T-helper 17 cell (primary cell): ENCODE measurements at regions not wholly inside any gene's neighbourhood (a gene's known extent, or its start where the extent isn't known, plus 50 kb on each side); places are given as distances from the start of the nearest gene placed in this dataset.

Source experiments
- ATAC-seq: fragments of 150-1000 bp; cut with Tn5 transposase; 2 replicates; pipeline ENCODE4 v1.10.0; 2021; ENCODE audit warnings: mild to moderate bottlenecking, moderate library complexity
- DNase-seq, 3 donors: peaks; one replicate each; pipeline versions ENCODE4 v3.0.0 to v3.0.0-alpha.2; 2020 to 2021
- H3K9me3 ChIP-seq: one replicate; pipeline ENCODE4 v1.7.0; 2013; ENCODE audit warnings: low read length, mild to moderate bottlenecking; ENCODE audit not compliant: control insufficient read depth, poor library complexity, severe bottlenecking
- H3K27ac Mint-ChIP-seq: one replicate; pipeline ENCODE4 v1.8.0; 2022; ENCODE audit warnings: mild to moderate bottlenecking, moderate library complexity, mixed read lengths
- H3K27me3 Mint-ChIP-seq: one replicate; pipeline ENCODE4 v1.8.0; 2022; ENCODE audit warnings: mixed read lengths
- H3K36me3 Mint-ChIP-seq: one replicate; pipeline ENCODE4 v1.8.0; 2022; ENCODE audit warnings: low read depth, mixed read lengths
- H3K4me1 Mint-ChIP-seq: one replicate; pipeline ENCODE4 v1.8.0; 2022; ENCODE audit warnings: mild to moderate bottlenecking, mixed read lengths
- H3K4me3 Mint-ChIP-seq: one replicate; pipeline ENCODE4 v1.8.0; 2022; ENCODE audit warnings: mild to moderate bottlenecking, moderate library complexity, mixed read lengths

DNA sequence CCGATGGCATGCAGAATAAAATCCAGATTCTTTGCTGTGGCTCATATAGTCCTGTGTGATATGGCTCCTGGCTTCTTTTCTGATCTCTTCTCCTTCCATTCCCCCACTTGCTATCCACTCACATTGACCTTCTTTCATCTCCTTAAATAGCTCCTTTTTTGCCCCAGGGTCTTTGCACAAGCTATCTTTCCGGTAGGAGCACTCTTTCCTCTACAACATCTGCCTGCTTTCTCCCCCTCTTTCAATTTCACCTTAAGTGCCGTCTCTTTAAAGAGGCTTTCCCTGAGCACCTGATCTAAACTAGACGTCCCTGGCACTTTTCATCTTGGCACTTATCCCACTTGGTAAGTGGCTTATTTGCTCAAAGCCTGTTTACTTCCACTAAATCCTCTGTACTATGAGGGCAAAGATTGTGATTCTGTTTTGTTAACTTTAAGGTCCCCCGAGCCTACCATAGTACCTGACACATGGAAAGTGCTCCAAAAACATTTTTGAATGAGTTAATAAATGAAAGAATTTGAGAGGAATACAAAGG, 323.3 kb upstream of the TLE3 start:
- DNase-seq (no peak), ATAC-seq (no peak)
- Mint-ChIP-seq H3K27me3 (peaks cover 34% of the 10 kb centered on the region), H3K27ac (no peak overlapping the region), H3K4me3 (no peak overlapping the region), H3K4me1 (peaks cover 21% of the 10 kb centered on the region), H3K36me3 (peaks cover 2% of the 10 kb centered on the region)
- no peaks in the 10 kb centered on the region for H3K9me3 ChIP-seq

DNA sequence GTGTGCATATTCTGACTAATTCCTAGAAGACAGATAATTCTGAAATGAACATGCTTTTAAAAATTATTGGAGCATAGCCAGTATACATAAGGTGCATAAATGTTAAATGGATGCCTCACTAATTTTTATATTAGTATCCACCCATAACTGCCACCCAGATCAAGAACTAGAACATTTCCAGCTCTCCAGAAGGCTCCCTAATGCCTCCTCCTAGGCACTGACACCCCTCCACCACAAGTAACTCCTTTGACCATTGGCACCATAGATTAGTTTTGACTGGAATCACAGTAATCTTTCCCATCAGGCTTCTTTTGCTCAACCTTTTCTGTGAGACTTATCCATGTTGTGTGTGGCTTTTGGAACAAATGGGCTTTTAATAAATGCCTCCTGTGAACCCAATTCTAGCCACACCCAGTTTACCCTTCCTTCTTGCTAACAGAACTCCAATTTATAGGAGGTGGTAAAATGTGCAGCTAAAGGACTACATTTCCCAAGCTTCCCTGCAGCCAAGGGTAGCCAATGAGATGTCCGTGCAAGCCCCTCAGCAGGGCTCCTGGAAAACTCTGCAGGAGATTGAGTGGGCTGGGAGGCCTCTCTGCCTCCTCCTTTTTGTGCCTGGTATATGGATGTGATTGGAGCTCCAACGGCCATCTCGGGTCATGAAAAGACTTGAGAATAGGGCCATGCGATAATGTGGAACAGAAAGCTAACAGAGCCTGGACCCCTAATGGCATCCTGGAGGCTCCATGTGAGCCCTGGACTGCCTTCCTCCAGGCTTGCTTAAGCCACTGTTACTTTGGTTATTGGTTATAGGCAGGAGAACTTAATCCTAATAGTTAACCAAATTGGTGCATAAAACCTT, 322.6 kb upstream of the TLE3 start:
- peaks cover 35% of the 10 kb centered on the region for H3K27me3 Mint-ChIP-seq
- peaks cover 15% of the 10 kb centered on the region for H3K4me1 Mint-ChIP-seq
- no peak for ATAC-seq

DNA sequence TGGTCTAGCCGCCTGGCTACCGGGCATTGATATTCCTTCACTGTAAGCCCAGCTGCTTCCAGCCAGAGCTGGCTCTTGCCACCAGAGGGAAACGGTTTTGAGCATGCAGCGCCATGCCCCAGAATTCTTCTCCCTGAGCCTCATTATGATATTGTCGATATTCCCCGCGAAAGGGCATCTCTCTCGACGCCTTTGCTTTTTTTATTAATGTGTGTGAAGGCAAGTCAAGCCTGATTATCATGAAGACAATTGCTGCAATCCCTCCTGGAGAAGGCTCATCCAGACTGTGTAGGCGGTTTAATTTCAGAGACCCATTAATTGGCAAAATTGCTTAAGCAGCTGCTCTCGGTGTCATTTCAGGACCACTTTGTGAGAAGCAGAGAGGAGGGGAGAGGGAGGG, 321.2 kb upstream of the TLE3 start:
- Mint-ChIP-seq H3K4me1 (peaks cover 4% of the 10 kb centered on the region), H3K27me3 (peaks cover 35% of the 10 kb centered on the region), H3K4me3 (no peak overlapping the region), H3K27ac (no peak overlapping the region), H3K36me3 (peaks cover 2% of the 10 kb centered on the region)
- DNase-seq (no peak), ATAC-seq (no peak)
- H3K9me3 ChIP-seq: no peaks in the 10 kb centered on the region

More for the DNA sequence above, 322.6 kb upstream of the TLE3 start:
- no peaks in the 10 kb centered on the region for H3K9me3 ChIP-seq
- H3K36me3 Mint-ChIP-seq: peaks cover 2% of the 10 kb centered on the region
- H3K4me3 Mint-ChIP-seq: no peak overlapping the region
- H3K27ac Mint-ChIP-seq: no peak overlapping the region
- DNase-seq: no peak

DNA sequence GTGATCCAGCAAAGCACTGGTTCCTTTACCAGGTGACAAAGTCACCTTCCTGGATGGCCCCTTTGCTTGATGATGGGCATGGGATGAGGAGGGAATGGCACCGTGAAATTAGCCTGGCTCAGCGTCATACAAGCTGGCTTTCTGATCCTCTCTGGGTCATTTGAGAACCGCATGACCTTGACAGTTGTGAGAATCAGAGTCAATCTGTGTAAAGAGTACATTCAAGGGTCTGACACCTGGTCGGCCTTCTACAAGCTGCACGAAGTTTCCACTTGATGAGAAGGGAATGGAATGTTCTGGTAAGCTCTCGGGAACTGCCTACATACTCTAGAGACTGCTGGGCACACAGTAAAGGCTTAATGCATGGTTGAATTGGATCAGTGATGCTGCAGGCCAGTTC, 319.8 kb upstream of the TLE3 start:
- H3K27ac Mint-ChIP-seq: no peak overlapping the region
- no peak for DNase-seq
- H3K27me3 Mint-ChIP-seq: peaks cover 42% of the 10 kb centered on the region
- H3K4me3 Mint-ChIP-seq: no peak overlapping the region
- ATAC-seq: no peak
- H3K9me3 ChIP-seq: no peaks in the 10 kb centered on the region
- H3K4me1 Mint-ChIP-seq: peaks cover 5% of the 10 kb centered on the region
- H3K36me3 Mint-ChIP-seq: peaks cover 2% of the 10 kb centered on the region

DNA sequence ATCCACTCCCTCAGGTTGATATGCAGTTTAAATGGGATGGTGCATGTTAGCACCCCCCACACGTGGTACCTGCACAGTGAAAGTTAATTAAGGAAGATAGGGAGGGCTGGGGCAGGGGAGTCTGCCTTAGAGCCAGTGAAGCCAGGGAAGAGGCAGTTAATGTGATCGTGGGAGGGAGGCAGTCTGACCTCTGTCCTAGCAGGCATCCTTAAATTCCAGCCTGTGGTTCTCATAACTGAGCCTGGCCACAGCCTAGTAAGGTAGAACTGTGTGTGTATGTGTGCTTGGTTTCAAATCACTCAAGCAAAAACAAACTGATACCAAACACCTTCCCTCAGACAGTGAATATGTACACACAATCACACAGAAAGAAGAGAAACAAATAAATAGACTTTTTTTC, 319.1 kb upstream of the TLE3 start:
- ATAC-seq (no peak), DNase-seq (no peak)
- Mint-ChIP-seq H3K4me3 (no peak overlapping the region), H3K4me1 (peaks cover 5% of the 10 kb centered on the region), H3K36me3 (peaks cover 2% of the 10 kb centered on the region), H3K27ac (no peak overlapping the region), H3K27me3 (peaks cover 42% of the 10 kb centered on the region)
- no peaks in the 10 kb centered on the region for H3K9me3 ChIP-seq

DNA sequence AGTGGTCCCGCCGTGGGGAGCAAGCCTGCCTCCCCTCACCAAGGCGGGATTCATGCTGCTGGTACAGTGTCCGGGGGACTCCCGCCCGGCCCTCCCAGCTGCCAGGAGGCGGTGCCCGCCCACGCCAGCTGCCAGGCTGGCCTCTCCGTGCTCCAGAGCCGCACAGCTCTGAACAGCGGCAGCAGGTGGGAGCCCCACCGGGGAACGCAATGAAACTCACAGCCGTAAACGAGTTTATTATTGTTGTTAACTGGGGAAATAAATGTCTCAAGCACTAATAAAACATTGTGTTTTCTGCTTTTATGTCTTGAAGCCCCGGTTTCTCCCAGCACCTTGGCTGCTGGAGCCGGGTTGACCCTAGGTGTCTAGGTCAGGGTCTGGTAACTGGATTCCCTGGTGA, 317.7 kb upstream of the TLE3 start:
- DNase-seq (no peak), ATAC-seq (no peak)
- Mint-ChIP-seq H3K4me1 (peaks cover 5% of the 10 kb centered on the region), H3K36me3 (peaks cover 2% of the 10 kb centered on the region), H3K4me3 (no peak overlapping the region), H3K27ac (no peak overlapping the region), H3K27me3 (peaks cover 42% of the 10 kb centered on the region)
- H3K9me3 ChIP-seq: no peaks in the 10 kb centered on the region

DNA sequence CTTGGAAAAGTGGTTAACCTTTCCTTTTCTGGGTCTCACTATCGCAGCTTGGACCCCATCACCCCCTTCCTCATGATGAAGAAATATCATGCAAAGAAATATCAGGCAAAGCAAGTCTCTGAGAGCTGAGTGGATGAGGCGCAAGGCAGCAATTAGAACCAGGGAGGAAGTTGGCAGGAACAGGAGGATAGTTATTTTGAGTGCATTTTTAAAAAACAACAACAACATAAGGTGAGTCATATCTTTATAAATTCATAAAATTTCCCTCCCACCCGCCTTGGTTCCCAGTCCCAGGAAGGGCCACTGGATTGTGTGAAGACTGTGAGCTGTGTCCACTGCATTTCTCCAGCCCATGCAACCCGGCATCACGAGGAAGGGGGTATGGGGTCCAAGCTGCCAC, 316.9 kb upstream of the TLE3 start:
- Mint-ChIP-seq H3K36me3 (peaks cover 2% of the 10 kb centered on the region), H3K27ac (no peak overlapping the region), H3K4me1 (peaks cover 8% of the 10 kb centered on the region), H3K27me3 (peaks cover 40% of the 10 kb centered on the region), H3K4me3 (no peak overlapping the region)
- H3K9me3 ChIP-seq: no peaks in the 10 kb centered on the region
- no peak for ATAC-seq
- no peak for DNase-seq

DNA sequence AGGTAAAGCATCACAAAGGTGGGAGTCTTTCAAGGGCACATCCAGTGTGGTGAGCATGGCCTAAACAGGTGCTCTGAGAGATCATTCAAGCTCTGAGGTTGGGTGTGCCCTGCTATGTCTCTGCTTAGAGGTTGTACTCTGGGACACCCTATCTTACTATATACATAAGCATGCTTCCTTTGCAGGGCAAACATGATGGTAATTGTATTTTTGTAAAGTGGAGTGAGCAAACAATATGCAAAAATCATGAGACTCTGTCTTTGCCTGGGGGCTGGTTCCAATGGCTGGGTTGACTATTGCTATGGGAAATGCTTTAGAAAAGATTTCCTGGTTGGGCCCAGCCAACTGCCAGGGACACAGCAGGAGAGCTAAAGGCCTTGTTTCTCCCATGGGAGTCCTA, 315.1 kb upstream of the TLE3 start:
- H3K9me3 ChIP-seq: no peaks in the 10 kb centered on the region

DNA sequence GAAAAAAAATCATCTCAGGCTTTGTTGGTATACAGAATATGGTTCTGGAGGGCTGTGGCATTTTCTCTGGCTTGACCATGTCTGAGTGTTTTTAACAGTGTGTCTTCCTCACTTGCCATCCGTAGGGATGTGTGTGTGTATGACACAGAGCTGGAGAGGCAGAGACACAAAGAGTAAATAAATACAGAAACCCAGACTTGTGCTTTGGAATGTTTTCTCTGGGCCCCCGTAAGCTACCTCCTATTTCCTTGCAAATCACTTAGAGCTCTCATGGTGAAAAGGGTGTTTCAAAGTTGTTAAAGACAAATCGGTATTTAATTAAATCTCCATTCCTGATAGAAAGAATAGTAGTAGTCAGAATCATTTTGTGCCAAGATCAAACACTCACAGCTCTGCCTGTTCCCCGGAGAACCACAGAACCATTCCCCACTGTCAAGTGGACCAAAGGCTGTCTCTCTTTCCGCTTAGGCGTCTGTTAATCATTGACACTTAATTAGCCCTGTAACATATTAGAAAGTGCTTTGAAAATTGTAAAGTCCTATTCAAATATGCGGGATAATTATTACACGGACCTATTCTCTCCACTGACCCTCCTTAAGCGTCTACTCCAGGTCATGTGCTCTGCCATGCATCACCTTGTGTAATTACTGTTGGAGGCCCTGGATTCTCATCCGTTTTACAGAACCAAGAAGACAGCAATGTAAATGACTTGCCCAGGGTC, 313.6 kb upstream of the TLE3 start:
- ATAC-seq: no peak
- Mint-ChIP-seq H3K4me1 (peaks cover 7% of the 10 kb centered on the region), H3K36me3 (peaks cover 2% of the 10 kb centered on the region), H3K27me3 (peaks cover 10% of the 10 kb centered on the region), H3K4me3 (no peak overlapping the region), H3K27ac (no peak overlapping the region)
- no peak for DNase-seq
- no peaks in the 10 kb centered on the region for H3K9me3 ChIP-seq

More for the DNA sequence above, 315.1 kb upstream of the TLE3 start:
- H3K4me1 Mint-ChIP-seq: peaks cover 5% of the 10 kb centered on the region
- no peaks in the 10 kb centered on the region for H3K36me3 Mint-ChIP-seq
- no peak overlapping the region for H3K4me3 Mint-ChIP-seq
- ATAC-seq: no peak
- H3K27me3 Mint-ChIP-seq: peaks cover 21% of the 10 kb centered on the region
- H3K27ac Mint-ChIP-seq: no peak overlapping the region
- DNase-seq: no peak

DNA sequence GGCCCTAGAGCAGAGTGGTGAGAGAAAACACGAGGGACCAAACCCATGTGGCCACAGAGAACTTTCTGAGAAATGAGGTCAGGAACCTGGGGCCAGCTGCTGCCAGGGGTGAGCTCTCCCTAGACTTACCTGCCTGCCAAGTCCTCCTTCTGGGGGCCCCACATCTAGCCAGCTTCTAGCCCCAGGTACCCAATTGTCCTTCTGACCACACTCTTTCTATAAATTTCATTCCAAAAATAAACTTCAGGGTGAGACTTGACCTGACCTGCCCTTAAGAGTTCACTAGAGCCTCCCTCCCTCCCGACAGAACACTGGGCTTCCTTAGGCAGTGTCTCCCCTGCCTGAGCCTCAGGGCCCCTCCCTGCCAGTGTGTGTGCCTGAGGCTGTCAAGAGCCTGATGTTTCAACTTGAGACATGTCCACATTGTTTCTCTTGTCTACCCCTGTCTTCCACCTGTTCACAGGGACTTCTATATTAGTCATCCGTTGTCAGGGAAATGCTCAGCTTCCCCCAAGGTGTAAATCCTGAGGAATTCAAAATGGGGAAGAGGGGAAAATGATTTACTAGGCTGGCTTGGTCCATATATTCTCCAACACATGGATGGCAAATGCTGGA, 312.8 kb upstream of the TLE3 start:
- Mint-ChIP-seq H3K4me3 (no peak overlapping the region), H3K27me3 (peaks cover 6% of the 10 kb centered on the region), H3K4me1 (peaks cover 7% of the 10 kb centered on the region), H3K36me3 (peaks cover 2% of the 10 kb centered on the region), H3K27ac (no peak overlapping the region)
- H3K9me3 ChIP-seq: no peaks in the 10 kb centered on the region
- ATAC-seq (no peak), DNase-seq (no peak)

DNA sequence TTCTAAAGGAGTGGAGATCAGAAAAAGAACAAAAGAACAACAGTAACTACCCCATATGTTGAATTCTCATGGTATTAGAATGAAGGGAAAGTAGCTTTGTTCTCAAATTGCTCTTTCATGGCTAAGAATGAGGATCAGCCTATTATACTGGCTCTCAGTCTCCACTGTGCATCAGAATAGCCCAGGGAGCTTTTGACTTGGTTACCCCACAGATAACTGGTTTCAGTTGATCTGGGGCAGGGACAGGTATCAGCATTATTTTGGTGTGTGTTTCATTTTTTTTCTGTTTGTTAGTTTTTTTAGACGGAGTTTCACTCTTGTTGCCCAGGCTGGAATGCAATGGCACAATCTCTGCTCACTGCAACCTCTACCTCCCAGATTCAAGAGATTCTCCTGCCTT, 311.7 kb upstream of the TLE3 start:
- no peak for ATAC-seq
- DNase-seq: no peak
- H3K4me1 Mint-ChIP-seq: peaks cover 7% of the 10 kb centered on the region
- H3K36me3 Mint-ChIP-seq: peaks cover 2% of the 10 kb centered on the region
- H3K27me3 Mint-ChIP-seq: peaks cover 6% of the 10 kb centered on the region
- H3K9me3 ChIP-seq: no peaks in the 10 kb centered on the region
- H3K27ac Mint-ChIP-seq: no peak overlapping the region
- H3K4me3 Mint-ChIP-seq: no peak overlapping the region

DNA sequence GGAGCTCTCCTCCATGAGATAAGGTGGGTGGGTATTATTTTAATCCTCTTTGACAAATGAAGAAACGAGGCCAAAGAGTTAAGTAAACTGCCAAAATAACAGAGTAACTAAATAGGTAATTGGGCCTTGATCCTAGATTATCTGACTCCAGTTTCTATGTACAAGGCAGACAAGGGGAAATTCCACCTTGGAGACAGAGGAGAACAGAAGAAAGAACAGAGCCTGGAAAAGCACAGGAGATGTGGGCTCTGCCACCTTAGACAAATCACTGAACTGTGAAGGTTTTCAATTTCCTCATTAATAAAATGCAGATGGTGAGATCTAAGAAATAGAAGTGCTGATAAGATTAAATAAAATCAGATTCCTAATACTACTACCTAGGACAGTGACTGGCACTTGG, 310.2 kb upstream of the TLE3 start:
- H3K27me3 Mint-ChIP-seq: no peaks in the 10 kb centered on the region
- DNase-seq (no peak), ATAC-seq (no peak)
- H3K27ac Mint-ChIP-seq: no peak overlapping the region
- H3K4me1 Mint-ChIP-seq: peaks cover 5% of the 10 kb centered on the region
- H3K36me3 Mint-ChIP-seq: peaks cover 2% of the 10 kb centered on the region
- no peaks in the 10 kb centered on the region for H3K9me3 ChIP-seq
- no peak overlapping the region for H3K4me3 Mint-ChIP-seq

DNA sequence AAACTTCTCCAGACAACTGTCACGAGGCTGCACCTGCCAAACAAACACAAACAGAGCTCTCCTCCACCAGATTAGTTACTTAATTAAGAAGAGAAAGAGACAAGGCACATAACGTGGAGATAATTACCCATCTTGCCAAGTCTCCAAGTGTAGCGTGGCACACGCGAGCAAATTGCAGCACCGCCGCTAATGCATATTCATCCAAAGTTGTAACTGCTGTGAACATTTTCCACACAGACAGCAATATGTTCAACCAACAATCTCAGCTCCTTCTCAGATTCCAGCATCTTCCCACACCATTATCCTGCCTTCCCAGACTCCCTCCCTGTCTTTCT, 309.6 kb upstream of the TLE3 start:
- no peaks in the 10 kb centered on the region for H3K9me3 ChIP-seq
- no peak for ATAC-seq
- DNase-seq: no peak
- H3K27ac Mint-ChIP-seq: no peak overlapping the region
- H3K27me3 Mint-ChIP-seq: no peaks in the 10 kb centered on the region
- peaks cover 2% of the 10 kb centered on the region for H3K36me3 Mint-ChIP-seq
- H3K4me1 Mint-ChIP-seq: peaks cover 5% of the 10 kb centered on the region
- H3K4me3 Mint-ChIP-seq: no peak overlapping the region
